ENCODE measurements at regions not wholly inside any gene's neighbourhood (a gene's known extent, or its start where the extent isn't known, plus 50 kb on each side); places are given as distances from the start of the nearest gene placed in this dataset.

DNA sequence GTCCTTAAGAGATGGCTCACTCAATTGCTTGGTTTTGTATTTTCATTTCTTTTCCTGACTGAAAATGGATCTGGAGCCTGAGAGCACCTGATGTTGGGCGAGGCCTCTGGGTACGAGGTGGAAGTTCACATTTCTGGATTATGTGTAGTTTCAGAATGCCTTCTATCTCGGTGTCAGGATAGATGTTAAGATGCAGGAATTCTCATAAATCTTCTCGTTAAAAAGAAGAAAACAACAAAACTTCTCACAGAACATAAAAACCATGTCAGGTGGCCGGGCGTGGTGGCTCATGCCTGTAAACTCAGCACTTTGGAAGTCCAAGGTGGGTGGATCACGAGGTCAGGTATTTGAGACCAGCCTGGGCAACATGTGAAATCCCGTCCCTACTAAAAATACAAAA, 101.8 kb downstream of the RHOU start:
- H3K4me3 ChIP-seq (ENCODE audit: low read depth, low read length) = no peak overlapping the region
- H3K79me2 ChIP-seq = no peaks in the 10 kb centered on the region
- H3K27me3 ChIP-seq (ENCODE audit: control insufficient read depth, insufficient read depth, low read length) = no peaks in the 10 kb centered on the region
- H3K9me3 ChIP-seq (ENCODE audit: control insufficient read depth, low read length) = no peaks in the 10 kb centered on the region
- H3K4me1 ChIP-seq = no peaks in the 10 kb centered on the region
- H3K9ac ChIP-seq = no peak overlapping the region
- no peak overlapping the region for H2AFZ ChIP-seq
- TF ChIP-seq, protein P1, sequence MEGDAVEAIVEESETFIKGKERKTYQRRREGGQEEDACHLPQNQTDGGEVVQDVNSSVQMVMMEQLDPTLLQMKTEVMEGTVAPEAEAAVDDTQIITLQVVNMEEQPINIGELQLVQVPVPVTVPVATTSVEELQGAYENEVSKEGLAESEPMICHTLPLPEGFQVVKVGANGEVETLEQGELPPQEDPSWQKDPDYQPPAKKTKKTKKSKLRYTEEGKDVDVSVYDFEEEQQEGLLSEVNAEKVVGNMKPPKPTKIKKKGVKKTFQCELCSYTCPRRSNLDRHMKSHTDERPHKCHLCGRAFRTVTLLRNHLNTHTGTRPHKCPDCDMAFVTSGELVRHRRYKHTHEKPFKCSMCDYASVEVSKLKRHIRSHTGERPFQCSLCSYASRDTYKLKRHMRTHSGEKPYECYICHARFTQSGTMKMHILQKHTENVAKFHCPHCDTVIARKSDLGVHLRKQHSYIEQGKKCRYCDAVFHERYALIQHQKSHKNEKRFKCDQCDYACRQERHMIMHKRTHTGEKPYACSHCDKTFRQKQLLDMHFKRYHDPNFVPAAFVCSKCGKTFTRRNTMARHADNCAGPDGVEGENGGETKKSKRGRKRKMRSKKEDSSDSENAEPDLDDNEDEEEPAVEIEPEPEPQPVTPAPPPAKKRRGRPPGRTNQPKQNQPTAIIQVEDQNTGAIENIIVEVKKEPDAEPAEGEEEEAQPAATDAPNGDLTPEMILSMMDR (IDR thresholded peaks at IDR 0.05) = no peak
- H3K36me3 ChIP-seq (ENCODE audit: control insufficient read depth, insufficient read depth, low read length) = no peaks in the 10 kb centered on the region
- H3K4me2 ChIP-seq (ENCODE audit: low read length) = no peak overlapping the region
- H3K27ac ChIP-seq = no peak overlapping the region

GRCh38 chr1:228837817-228838716, 102.8 kb downstream of the RHOU start:
- H3K36me3 ChIP-seq (ENCODE audit: control insufficient read depth, insufficient read depth, low read length) = no peaks in the 10 kb centered on the region
- H3K4me3 ChIP-seq (ENCODE audit: low read depth, low read length) = no peak overlapping the region
- TF ChIP-seq, protein P1 (IDR thresholded peaks at IDR 0.05) = no peak
- H3K27me3 ChIP-seq (ENCODE audit: control insufficient read depth, insufficient read depth, low read length) = no peaks in the 10 kb centered on the region
- no peak overlapping the region for H3K27ac ChIP-seq
- no peak overlapping the region for H3K9ac ChIP-seq
- H3K4me1 ChIP-seq = no peaks in the 10 kb centered on the region
- H2AFZ ChIP-seq = no peak overlapping the region
- no peaks in the 10 kb centered on the region for H3K79me2 ChIP-seq
- no peak overlapping the region for H3K4me2 ChIP-seq (ENCODE audit: low read length)
- no peaks in the 10 kb centered on the region for H3K9me3 ChIP-seq (ENCODE audit: control insufficient read depth, low read length)

- no peaks in the 10 kb centered on the region for H3K36me3 ChIP-seq (ENCODE audit: control insufficient read depth, insufficient read depth, low read length)
- TF ChIP-seq, protein P1 (IDR thresholded peaks at IDR 0.05) = no peak
- no peak overlapping the region for H3K9ac ChIP-seq
- no peaks in the 10 kb centered on the region for H3K79me2 ChIP-seq
- H3K4me2 ChIP-seq (ENCODE audit: low read length) = no peak overlapping the region
- no peaks in the 10 kb centered on the region for H3K27me3 ChIP-seq (ENCODE audit: control insufficient read depth, insufficient read depth, low read length)
- H3K4me1 ChIP-seq = no peaks in the 10 kb centered on the region
- no peak overlapping the region for H3K27ac ChIP-seq
- H2AFZ ChIP-seq = no peak overlapping the region
- H3K4me3 ChIP-seq (ENCODE audit: low read depth, low read length) = no peak overlapping the region
- H3K9me3 ChIP-seq (ENCODE audit: control insufficient read depth, low read length) = no peaks in the 10 kb centered on the region
Measured at GRCh38 chr1:228838717-228839500, 103.6 kb downstream of the RHOU start.

GRCh38 chr1:228839656-228840055, 104.4 kb downstream of the RHOU start:
- H3K9ac ChIP-seq = no peak overlapping the region
- H3K4me2 ChIP-seq (ENCODE audit: low read length) = no peak overlapping the region
- H2AFZ ChIP-seq = no peak overlapping the region
- H3K36me3 ChIP-seq (ENCODE audit: control insufficient read depth, insufficient read depth, low read length) = no peaks in the 10 kb centered on the region
- TF ChIP-seq, protein P1 (IDR thresholded peaks at IDR 0.05) = no peak
- H3K79me2 ChIP-seq = no peaks in the 10 kb centered on the region
- no peaks in the 10 kb centered on the region for H3K27me3 ChIP-seq (ENCODE audit: control insufficient read depth, insufficient read depth, low read length)
- no peak overlapping the region for H3K4me3 ChIP-seq (ENCODE audit: low read depth, low read length)
- no peaks in the 10 kb centered on the region for H3K4me1 ChIP-seq
- H3K9me3 ChIP-seq (ENCODE audit: control insufficient read depth, low read length) = no peaks in the 10 kb centered on the region
- no peak overlapping the region for H3K27ac ChIP-seq

Data from parathyroid adenoma (tissue), 2 donors.